HG03139 (cell line): ENCODE measurements at regions not wholly inside any gene's neighbourhood (a gene's known extent, or its start where the extent isn't known, plus 50 kb on each side); places are given as distances from the start of the nearest gene placed in this dataset.

Source experiments
- ATAC-seq: cut with Tn5 transposase; IDR thresholded peaks from one replicate; pipeline ENCODE4 v1.9.1; 2021; ENCODE audit not compliant: unreplicated experiment

GRCh38 chr13:85406269-85406975, 392.8 kb downstream of the SLITRK6 start:
- ATAC-seq, result no peak

GRCh38 chr13:85405316-85405897, 393.8 kb downstream of the SLITRK6 start:
- ATAC-seq, result no peak

- ATAC-seq, result no peak
Observed at GRCh38 chr13:85386424-85386823, 412.8 kb downstream of the SLITRK6 start.

DNA sequence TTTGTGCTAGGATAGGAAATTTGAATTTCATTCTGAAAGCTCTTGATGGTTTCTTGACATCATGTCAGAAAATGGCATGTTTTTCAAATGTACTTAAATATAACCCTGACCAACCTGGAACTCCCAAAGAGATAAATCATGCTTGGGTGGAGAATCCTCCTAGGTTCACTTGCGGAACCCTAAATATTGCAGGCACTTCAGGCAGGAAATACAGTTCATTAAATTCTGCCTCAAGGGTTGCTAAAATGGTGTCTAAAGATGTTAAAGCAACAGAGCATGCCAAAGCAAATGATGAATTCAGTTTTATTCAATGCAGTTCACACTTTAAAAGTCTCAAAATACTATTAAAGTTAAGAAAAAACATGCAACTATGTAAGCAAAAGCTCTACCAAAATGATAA, 415.9 kb downstream of the SLITRK6 start:
- no peak for ATAC-seq

DNA sequence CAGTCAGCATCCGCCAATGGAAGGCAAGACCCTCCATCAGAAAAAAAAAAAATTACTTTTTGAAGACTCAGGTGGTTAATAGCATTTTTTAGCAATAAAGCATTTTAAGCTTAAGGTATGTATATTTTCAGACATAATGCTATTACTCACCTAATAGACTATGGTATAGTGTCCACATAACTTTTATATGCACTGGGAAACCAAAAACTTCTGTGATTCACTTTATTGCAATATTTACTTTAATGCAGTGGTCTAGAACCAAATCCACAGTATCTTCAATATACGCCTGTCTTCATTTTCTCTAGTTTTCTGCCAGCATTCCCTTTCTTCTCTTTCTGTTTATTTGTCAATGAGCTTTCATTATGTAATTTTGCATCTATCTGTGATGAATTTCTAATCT, 418.1 kb downstream of the SLITRK6 start:
- no peak for ATAC-seq

DNA sequence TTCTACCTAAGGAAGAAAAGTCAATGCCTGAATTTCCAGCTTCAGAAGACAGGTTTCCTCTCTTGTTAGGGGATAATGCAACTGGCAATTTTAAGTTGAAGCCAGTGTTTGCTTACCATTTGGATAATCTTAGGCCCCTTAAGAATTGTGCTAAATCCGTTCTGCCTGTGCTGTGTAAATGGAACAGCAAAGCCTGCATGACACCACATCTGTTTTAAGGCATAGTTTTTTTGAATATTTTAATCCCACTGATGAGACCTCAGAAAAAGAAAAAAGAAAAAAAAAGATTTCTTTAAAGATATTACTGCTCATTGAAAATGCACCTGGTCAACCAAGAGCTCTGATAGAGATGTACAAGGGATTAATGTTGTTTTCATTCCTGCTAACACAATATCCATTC, 419.2 kb downstream of the SLITRK6 start:
- no peak for ATAC-seq

DNA sequence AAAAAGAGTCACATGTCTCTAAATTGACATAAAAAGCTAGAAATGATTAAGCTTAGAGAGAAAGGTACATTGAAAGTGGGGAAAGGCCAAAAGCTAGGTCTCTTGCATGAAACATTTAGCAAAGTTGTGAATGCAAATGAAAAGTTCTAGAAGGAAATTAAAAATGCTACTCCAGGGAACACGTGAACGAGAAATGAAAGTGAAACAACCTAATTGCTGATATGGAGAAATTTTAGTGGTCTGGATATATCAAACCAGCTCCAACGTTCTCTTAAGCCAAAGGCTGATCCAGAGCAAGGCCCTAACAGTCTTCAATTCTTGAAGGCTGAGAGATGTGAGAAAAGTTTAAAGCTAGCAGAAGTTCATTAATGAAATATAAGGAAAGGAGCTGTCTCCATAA, 419.8 kb downstream of the SLITRK6 start:
- ATAC-seq, result no peak

- ATAC-seq, result no peak
Observed at GRCh38 chr13:85377783-85378182, 421.4 kb downstream of the SLITRK6 start.

GRCh38 chr13:85373322-85373721, 425.9 kb downstream of the SLITRK6 start:
- ATAC-seq, result no peak

GRCh38 chr13:85371254-85371653, 428.0 kb downstream of the SLITRK6 start:
- no peak for ATAC-seq

DNA sequence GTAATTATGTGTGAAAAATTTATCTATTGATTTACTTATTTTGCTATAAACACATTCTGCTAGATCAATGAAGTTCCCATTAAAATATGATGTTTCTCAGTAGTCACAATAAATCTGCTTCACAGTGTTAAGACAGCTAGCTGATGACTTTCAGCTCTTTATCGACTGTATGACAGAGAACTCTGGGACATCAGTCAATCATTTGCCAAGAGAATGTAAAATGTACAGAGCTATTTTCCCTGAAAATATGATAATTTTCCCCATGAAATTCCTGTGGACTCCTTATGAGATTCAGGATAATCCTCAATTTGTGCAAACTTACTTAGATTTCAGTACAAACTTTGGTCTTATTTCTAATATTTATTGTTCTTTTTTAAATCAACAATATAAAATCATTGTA, 430.5 kb downstream of the SLITRK6 start:
- ATAC-seq, result no peak

- ATAC-seq, result no peak
Observed at GRCh38 chr13:85367887-85368286, 431.3 kb downstream of the SLITRK6 start.

GRCh38 chr13:85366759-85367417, 432.3 kb downstream of the SLITRK6 start:
- no peak for ATAC-seq

- ATAC-seq, result no peak
Observed at GRCh38 chr13:85363504-85363903, 435.7 kb downstream of the SLITRK6 start.

GRCh38 chr13:85362980-85363379, 436.2 kb downstream of the SLITRK6 start:
- ATAC-seq, result no peak

DNA sequence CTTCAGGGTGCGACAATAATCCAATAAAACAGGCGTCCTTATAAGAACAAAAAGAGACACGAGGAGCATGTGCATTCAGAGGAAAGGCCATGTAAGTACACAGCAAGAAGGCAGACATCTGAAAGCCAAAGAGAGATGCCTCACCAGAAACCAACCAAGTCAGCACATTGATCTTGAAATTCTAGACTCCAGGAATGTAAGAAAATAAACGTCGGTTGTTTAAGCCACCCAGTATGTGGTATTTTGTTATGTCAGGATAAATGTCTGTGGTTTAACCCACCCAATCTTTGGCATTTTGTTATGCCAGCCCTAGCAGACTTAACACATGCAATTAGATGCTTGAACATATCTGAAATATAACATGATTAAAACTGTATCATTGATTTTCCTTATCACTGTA, 452.0 kb downstream of the SLITRK6 start:
- no peak for ATAC-seq

DNA sequence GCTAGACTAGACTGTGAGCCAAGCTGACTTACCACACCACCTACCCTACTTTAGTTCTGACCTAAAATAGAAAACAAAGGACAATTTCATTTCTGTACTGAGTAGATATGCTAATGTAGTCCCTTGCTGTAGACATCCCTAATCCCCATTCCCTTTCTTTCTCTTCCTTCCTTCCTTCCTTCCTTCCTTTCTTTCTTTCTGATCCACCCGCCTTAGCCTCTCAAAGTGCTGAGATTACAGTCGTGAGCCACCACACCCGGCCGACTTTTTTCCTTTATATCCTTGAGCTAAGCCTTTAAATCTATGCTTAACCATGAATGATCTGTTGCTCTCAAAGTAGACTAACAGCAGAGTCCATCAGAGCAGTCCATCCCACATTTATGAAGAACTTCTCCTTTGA, 465.0 kb downstream of the SLITRK6 start:
- ATAC-seq, result no peak

DNA sequence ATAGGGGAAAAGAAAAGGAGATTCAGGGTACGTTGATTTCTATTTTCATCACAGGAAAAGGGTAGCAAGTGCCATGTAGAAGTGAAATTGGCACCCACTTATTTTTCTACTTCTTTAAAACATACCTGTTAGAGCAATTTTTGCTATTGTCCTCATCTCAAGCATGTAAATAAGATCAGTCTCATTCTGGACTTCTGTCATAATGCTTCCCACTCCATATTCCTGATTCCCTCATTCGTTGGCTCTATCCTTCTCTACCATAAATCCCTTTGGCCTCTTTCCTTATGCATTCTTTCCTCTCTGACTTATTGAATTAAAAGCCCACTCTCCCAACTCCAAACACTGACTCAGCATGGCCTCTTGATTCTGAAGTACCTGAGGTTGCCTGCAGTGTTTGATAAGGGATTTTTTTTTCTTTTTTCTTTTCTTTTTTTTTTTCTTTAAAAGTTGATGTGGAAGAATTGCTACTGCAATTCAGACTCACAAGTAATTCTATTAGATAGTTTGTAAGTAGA, 465.7 kb downstream of the SLITRK6 start:
- no peak for ATAC-seq

DNA sequence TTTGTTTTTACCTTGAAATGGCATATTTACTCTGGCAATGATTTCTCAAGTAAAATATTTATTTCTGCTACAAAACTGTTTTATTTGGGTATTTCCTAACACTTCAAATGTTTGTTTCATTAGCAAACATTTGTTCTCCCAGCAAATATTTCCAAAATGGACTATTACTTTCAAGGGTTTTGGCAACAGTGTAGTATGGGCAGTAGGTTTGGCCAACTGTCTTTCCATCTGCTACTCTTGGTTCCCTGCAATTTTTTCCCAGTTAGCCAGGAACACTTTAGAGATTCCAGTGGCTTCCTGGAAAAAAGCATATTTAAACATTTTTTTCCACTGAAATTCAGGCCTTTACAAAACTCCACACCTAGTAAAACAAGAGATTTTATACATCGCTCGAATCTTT, 466.6 kb downstream of the SLITRK6 start:
- no peak for ATAC-seq

- no peak for ATAC-seq
Observed at GRCh38 chr13:85321734-85322133, 477.5 kb downstream of the SLITRK6 start.

- ATAC-seq, result no peak
Observed at GRCh38 chr13:85317781-85318180, 481.4 kb downstream of the SLITRK6 start.

GRCh38 chr13:85316506-85317025, 482.7 kb downstream of the SLITRK6 start:
- ATAC-seq, result no peak
